22Rv1 (cell line): ENCODE measurements at regions not wholly inside any gene's neighbourhood (a gene's known extent, or its start where the extent isn't known, plus 50 kb on each side); places are given as distances from the start of the nearest gene placed in this dataset.

Experiments used
- H3K27ac ChIP-seq: fragments of 450-650 bp; 2 replicates; pipeline ENCODE4 v1.5.1; 2017
- ZFX ChIP-seq: fragments of 450-650 bp; IDR thresholded peaks from 2 replicates; pipeline ENCODE4 v1.6.1; 2017; ENCODE audit warnings: antibody characterized with exemption, borderline replicate concordance
- TF ChIP-seq, protein P1 (sequence below): fragments of 450-650 bp; IDR thresholded peaks from 2 replicates; pipeline ENCODE4 v1.5.1; 2017; ENCODE audit warnings: mild to moderate bottlenecking

GRCh38 chr4:10811991-10812390 is 127.4 kb upstream of the CLNK start:
- no peak overlapping the region for H3K27ac ChIP-seq
- TF ChIP-seq, protein P1, sequence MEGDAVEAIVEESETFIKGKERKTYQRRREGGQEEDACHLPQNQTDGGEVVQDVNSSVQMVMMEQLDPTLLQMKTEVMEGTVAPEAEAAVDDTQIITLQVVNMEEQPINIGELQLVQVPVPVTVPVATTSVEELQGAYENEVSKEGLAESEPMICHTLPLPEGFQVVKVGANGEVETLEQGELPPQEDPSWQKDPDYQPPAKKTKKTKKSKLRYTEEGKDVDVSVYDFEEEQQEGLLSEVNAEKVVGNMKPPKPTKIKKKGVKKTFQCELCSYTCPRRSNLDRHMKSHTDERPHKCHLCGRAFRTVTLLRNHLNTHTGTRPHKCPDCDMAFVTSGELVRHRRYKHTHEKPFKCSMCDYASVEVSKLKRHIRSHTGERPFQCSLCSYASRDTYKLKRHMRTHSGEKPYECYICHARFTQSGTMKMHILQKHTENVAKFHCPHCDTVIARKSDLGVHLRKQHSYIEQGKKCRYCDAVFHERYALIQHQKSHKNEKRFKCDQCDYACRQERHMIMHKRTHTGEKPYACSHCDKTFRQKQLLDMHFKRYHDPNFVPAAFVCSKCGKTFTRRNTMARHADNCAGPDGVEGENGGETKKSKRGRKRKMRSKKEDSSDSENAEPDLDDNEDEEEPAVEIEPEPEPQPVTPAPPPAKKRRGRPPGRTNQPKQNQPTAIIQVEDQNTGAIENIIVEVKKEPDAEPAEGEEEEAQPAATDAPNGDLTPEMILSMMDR, result no peak
- no peak for TF ChIP-seq ZFX

DNA sequence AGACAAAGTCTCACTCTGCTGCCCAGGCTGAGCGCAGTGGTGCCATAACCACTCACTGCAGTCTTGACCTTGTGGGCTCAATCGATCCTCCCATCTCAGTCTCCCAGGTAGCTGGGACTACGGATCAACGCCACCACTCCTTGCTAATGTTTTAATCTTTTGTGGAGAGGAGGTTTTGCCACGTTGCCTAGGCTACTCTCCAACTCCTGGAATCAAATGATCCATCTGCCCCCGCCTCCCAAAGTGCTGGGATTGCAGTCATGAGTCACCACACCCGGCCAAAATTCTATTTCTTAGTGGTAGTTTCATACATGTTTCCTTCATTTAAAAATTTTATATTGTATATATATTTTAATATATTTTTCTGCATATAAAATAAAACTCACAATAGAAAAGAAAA is 125.8 kb upstream of the CLNK start:
- no peak overlapping the region for H3K27ac ChIP-seq
- TF ChIP-seq ZFX, result no peak
- TF ChIP-seq, protein P1, result no peak

DNA sequence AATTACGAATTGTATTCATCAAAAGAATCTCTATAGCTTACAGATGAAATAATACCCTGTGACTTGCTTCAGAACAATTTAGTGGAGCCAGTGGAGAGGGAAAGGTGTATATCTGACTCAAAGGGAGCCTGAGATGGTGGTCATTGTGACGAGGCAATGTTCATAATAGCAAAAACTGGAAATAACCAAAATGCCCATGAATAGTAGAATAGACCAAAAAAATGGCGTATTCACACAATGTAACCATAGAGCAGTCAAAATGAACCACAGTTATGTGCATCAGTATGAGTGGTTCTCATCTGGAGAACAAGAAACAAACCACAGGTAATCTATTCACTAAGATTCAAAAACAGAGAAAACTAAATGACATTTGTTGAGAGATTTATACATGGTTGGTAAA is 125.3 kb upstream of the CLNK start:
- no peak overlapping the region for H3K27ac ChIP-seq
- no peak for TF ChIP-seq ZFX
- TF ChIP-seq, protein P1, result no peak

DNA sequence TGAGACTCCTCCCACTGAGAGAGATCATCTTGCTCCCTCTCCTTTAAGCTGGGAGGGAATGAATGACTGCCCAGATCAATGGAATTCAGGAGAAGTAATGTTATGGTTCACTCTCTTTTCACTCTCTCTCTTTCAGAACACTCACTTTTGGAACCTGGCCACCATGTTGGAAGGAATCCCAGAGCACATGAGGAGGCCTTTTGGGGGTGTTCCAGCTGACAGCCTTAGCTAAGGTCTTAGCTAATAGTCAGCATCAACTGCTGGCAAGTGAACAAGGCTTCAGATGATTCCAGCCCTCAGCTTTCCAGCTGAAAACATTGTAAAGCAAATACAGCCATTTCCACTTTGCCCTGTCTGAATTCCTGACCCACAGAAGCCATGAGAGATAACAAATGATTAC is 124.0 kb upstream of the CLNK start:
- TF ChIP-seq, protein P1, result no peak
- TF ChIP-seq ZFX, result no peak
- H3K27ac ChIP-seq, result no peak overlapping the region

GRCh38 chr4:10806953-10807645 is 122.5 kb upstream of the CLNK start:
- TF ChIP-seq ZFX, result no peak
- TF ChIP-seq, protein P1, result no peak
- H3K27ac ChIP-seq, result no peak overlapping the region

GRCh38 chr4:10803713-10804343 is 119.3 kb upstream of the CLNK start:
- TF ChIP-seq, protein P1, result no peak
- no peak for TF ChIP-seq ZFX
- H3K27ac ChIP-seq, result no peak overlapping the region

- no peak overlapping the region for H3K27ac ChIP-seq
- TF ChIP-seq, protein P1, result no peak
- TF ChIP-seq ZFX, result no peak
These were observed 102.8 kb upstream of the CLNK start for GRCh38 chr4:10787365-10787764.
